OCI-LY7 (cell line): ENCODE measurements at regions not wholly inside any gene's neighbourhood (a gene's known extent, or its start where the extent isn't known, plus 50 kb on each side); places are given as distances from the start of the nearest gene placed in this dataset.

Experiments used
- CTCF ChIP-seq: fragments of 200-600 bp; sonication (generic); conservative IDR thresholded peaks from 2 replicates; pipeline ENCODE4 v1.5.1; 2014; ENCODE audit warnings: mild to moderate bottlenecking, antibody characterized with exemption, low read length, moderate library complexity, mixed read lengths
- EZH2phosphoT487 ChIP-seq: fragments of 200-600 bp; sonication (generic); IDR thresholded peaks from 2 replicates; pipeline ENCODE4 v1.6.1; 2018; ENCODE audit warnings: low read depth, borderline replicate concordance, mild to moderate bottlenecking, mixed run types, antibody characterized with exemption, low read length, moderate library complexity, mixed read lengths

- TF ChIP-seq CTCF (no peak), EZH2phosphoT487 (no peak)
These were observed 213.7 kb upstream of the VCX3A start for GRCh38 chrX:6748595-6748994.
